ENCODE measurements at regions not wholly inside any gene's neighbourhood (a gene's known extent, or its start where the extent isn't known, plus 50 kb on each side); places are given as distances from the start of the nearest gene placed in this dataset.
"Not testable (repeated sequence)": the region's sequence is repeated elsewhere in the genome, so short reads cannot be mapped to it uniquely, and the experiment has no call there.

GRCh38 chr5:18264126-18264882 is 630.0 kb downstream of the TAF11L14 start:
- Mint-ChIP-seq H3K4me3 (no peak overlapping the region), H3K36me3 (ENCODE audit: low read depth) (no peaks in the 10 kb centered on the region), H3K27ac (no peak overlapping the region), H3K9me3 (peaks cover 2% of the 10 kb centered on the region), H3K27me3 (no peaks in the 10 kb centered on the region), H3K4me1 (no peaks in the 10 kb centered on the region)
- ChIA-PET POLR2A (no interaction called here), CTCF (no interaction called here)
- DNase-seq, result no peak

- no peaks in the 10 kb centered on the region for H3K36me3 Mint-ChIP-seq (ENCODE audit: low read depth)
- H3K9me3 Mint-ChIP-seq, result peaks cover 4% of the 10 kb centered on the region
- H3K4me1 Mint-ChIP-seq, result no peaks in the 10 kb centered on the region
- no peak for DNase-seq
- H3K27ac Mint-ChIP-seq, result no peak overlapping the region
- CTCF ChIA-PET, result no interaction called here
- no peaks in the 10 kb centered on the region for H3K27me3 Mint-ChIP-seq
- POLR2A ChIA-PET, result no interaction called here
- H3K4me3 Mint-ChIP-seq, result no peak overlapping the region
These were observed 636.5 kb downstream of the TAF11L14 start for GRCh38 chr5:18270635-18271338.

GRCh38 chr5:18276939-18277338 is 642.7 kb downstream of the TAF11L14 start:
- Mint-ChIP-seq H3K9me3 (peaks cover 3% of the 10 kb centered on the region), H3K27ac (no peak overlapping the region), H3K36me3 (ENCODE audit: low read depth) (no peaks in the 10 kb centered on the region), H3K27me3 (no peaks in the 10 kb centered on the region), H3K4me1 (no peaks in the 10 kb centered on the region), H3K4me3 (no peak overlapping the region)
- ChIA-PET CTCF (no interaction called here), POLR2A (no interaction called here)
- DNase-seq, result no peak

GRCh38 chr5:18281947-18282581 is 647.8 kb downstream of the TAF11L14 start:
- no peaks in the 10 kb centered on the region for H3K4me1 Mint-ChIP-seq
- H3K27ac Mint-ChIP-seq, result no peak overlapping the region
- H3K27me3 Mint-ChIP-seq, result no peaks in the 10 kb centered on the region
- no peak for DNase-seq
- peaks cover 2% of the 10 kb centered on the region for H3K9me3 Mint-ChIP-seq
- ChIA-PET POLR2A (no interaction called here), CTCF (no interaction called here)
- H3K36me3 Mint-ChIP-seq (ENCODE audit: low read depth), result no peaks in the 10 kb centered on the region
- no peak overlapping the region for H3K4me3 Mint-ChIP-seq

GRCh38 chr5:18285257-18285656 is 651.0 kb downstream of the TAF11L14 start:
- ChIA-PET POLR2A (no interaction called here), CTCF (no interaction called here)
- Mint-ChIP-seq H3K4me1 (no peaks in the 10 kb centered on the region), H3K36me3 (ENCODE audit: low read depth) (no peaks in the 10 kb centered on the region), H3K27ac (no peak overlapping the region), H3K4me3 (no peak overlapping the region), H3K27me3 (no peaks in the 10 kb centered on the region), H3K9me3 (peaks cover 2% of the 10 kb centered on the region)
- no peak for DNase-seq

- no peak overlapping the region for H3K4me3 Mint-ChIP-seq
- no peak for DNase-seq
- POLR2A ChIA-PET, result no interaction called here
- H3K27me3 Mint-ChIP-seq, result no peaks in the 10 kb centered on the region
- H3K27ac Mint-ChIP-seq, result no peak overlapping the region
- no peaks in the 10 kb centered on the region for H3K9me3 Mint-ChIP-seq
- CTCF ChIA-PET, result no interaction called here
- no peaks in the 10 kb centered on the region for H3K36me3 Mint-ChIP-seq (ENCODE audit: low read depth)
- H3K4me1 Mint-ChIP-seq, result no peaks in the 10 kb centered on the region
These were observed 657.9 kb downstream of the TAF11L14 start for GRCh38 chr5:18292146-18292545.

- DNase-seq; POLR2A ChIA-PET; H3K4me1 Mint-ChIP-seq; H3K27me3 Mint-ChIP-seq; H3K9me3 Mint-ChIP-seq; H3K36me3 Mint-ChIP-seq (ENCODE audit: low read depth); H3K27ac Mint-ChIP-seq; H3K4me3 Mint-ChIP-seq; CTCF ChIA-PET: not testable (repeated sequence)
These were observed 661.4 kb downstream of the TAF11L14 start for GRCh38 chr5:18295696-18296095.

GRCh38 chr5:18299166-18299565 is 664.9 kb downstream of the TAF11L14 start:
- Mint-ChIP-seq H3K27me3 (no peaks in the 10 kb centered on the region), H3K4me1 (no peaks in the 10 kb centered on the region), H3K4me3 (no peak overlapping the region), H3K9me3 (no peaks in the 10 kb centered on the region), H3K27ac (no peak overlapping the region), H3K36me3 (ENCODE audit: low read depth) (no peaks in the 10 kb centered on the region)
- ChIA-PET POLR2A (no interaction called here), CTCF (no interaction called here)
- DNase-seq, result no peak

GRCh38 chr5:18305288-18305924 is 671.1 kb downstream of the TAF11L14 start:
- Mint-ChIP-seq H3K4me3 (no peak overlapping the region), H3K27me3 (no peaks in the 10 kb centered on the region), H3K36me3 (ENCODE audit: low read depth) (no peaks in the 10 kb centered on the region), H3K9me3 (no peaks in the 10 kb centered on the region), H3K4me1 (no peaks in the 10 kb centered on the region), H3K27ac (no peak overlapping the region)
- POLR2A ChIA-PET, result no interaction called here
- DNase-seq, result no peak
- CTCF ChIA-PET, result no interaction called here

- Mint-ChIP-seq H3K27ac (no peak overlapping the region), H3K36me3 (ENCODE audit: low read depth) (no peaks in the 10 kb centered on the region), H3K27me3 (no peaks in the 10 kb centered on the region), H3K9me3 (no peaks in the 10 kb centered on the region), H3K4me1 (no peaks in the 10 kb centered on the region), H3K4me3 (no peak overlapping the region)
- ChIA-PET CTCF (no interaction called here), POLR2A (no interaction called here)
- DNase-seq, result no peak
These were observed 677.0 kb downstream of the TAF11L14 start for GRCh38 chr5:18311266-18311665.

GRCh38 chr5:18312016-18312415 is 677.8 kb downstream of the TAF11L14 start:
- no peak for DNase-seq
- no peaks in the 10 kb centered on the region for H3K9me3 Mint-ChIP-seq
- H3K4me3 Mint-ChIP-seq, result no peak overlapping the region
- H3K27ac Mint-ChIP-seq, result no peak overlapping the region
- no peaks in the 10 kb centered on the region for H3K4me1 Mint-ChIP-seq
- ChIA-PET POLR2A (no interaction called here), CTCF (no interaction called here)
- no peaks in the 10 kb centered on the region for H3K36me3 Mint-ChIP-seq (ENCODE audit: low read depth)
- H3K27me3 Mint-ChIP-seq, result no peaks in the 10 kb centered on the region

GRCh38 chr5:18314192-18314778 is 680.0 kb downstream of the TAF11L14 start:
- Mint-ChIP-seq H3K36me3 (ENCODE audit: low read depth) (no peaks in the 10 kb centered on the region), H3K9me3 (no peaks in the 10 kb centered on the region), H3K4me3 (no peak overlapping the region), H3K27me3 (no peaks in the 10 kb centered on the region), H3K4me1 (no peaks in the 10 kb centered on the region), H3K27ac (no peak overlapping the region)
- CTCF ChIA-PET, result no interaction called here
- peak; percentile 14 for DNase-seq
- POLR2A ChIA-PET, result no interaction called here

- no peaks in the 10 kb centered on the region for H3K27me3 Mint-ChIP-seq
- peaks cover 3% of the 10 kb centered on the region for H3K9me3 Mint-ChIP-seq
These were observed 687.1 kb downstream of the TAF11L14 start for GRCh38 chr5:18321262-18321942.

More at GRCh38 chr5:18321262-18321942, 687.1 kb downstream of the TAF11L14 start:
- no peaks in the 10 kb centered on the region for H3K4me1 Mint-ChIP-seq
- no peak overlapping the region for H3K4me3 Mint-ChIP-seq
- ChIA-PET CTCF (no interaction called here), POLR2A (no interaction called here)
- DNase-seq, result no peak
- no peak overlapping the region for H3K27ac Mint-ChIP-seq
- H3K36me3 Mint-ChIP-seq (ENCODE audit: low read depth), result no peaks in the 10 kb centered on the region
